Hematopoietic multipotent progenitor cell treated with erythropoietin and hydrocortisone succinate and interleukin-3 and kit ligand, for 6 days (in vitro differentiated cells): ENCODE measurements at regions not wholly inside any gene's neighbourhood (a gene's known extent, or its start where the extent isn't known, plus 50 kb on each side); places are given as distances from the start of the nearest gene placed in this dataset.

Experiments
- DNase-seq: peaks from one replicate; pipeline ENCODE4 v3.0.0-alpha.2; 2015

DNA sequence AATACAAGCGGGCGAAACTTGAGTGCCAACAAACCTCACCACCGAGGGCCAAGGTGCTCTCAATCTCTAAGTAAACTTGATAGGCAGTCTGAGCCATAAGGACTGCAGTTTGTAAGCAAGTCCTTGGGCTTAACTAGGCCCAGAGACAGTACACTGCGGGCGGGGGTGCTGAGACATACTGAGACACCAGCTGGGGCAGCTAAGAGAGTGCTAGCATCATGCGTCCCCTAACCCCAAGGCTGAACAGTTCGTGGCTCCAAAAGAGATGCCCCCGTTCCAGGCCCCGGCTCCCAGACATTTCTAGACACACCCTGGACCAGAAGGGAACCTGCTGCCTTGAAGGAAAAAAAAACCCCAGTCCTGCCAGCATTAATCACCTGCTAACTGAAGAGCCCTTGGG, 126.8 kb upstream of the PRDX4 start:
- DNase-seq = no peak

DNA sequence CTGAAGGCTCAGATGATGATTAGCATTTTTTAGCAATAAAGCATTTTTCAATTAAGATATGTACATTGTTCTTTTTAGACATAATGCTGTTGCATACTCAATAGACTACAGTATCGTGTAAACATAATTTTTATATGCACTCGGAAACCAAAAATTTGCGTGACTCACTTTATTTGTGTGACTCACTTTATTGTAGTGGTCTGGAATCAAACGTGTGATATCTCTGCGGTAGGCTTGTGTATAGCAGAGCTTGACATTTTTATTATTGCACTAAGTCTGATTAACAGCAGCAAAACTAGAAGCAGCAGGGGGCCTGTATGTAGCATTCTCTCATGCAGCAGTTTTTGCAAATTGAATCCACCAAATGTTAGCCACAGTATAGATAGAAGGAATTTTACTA, 119.1 kb upstream of the PRDX4 start:
- no peak for DNase-seq

DNA sequence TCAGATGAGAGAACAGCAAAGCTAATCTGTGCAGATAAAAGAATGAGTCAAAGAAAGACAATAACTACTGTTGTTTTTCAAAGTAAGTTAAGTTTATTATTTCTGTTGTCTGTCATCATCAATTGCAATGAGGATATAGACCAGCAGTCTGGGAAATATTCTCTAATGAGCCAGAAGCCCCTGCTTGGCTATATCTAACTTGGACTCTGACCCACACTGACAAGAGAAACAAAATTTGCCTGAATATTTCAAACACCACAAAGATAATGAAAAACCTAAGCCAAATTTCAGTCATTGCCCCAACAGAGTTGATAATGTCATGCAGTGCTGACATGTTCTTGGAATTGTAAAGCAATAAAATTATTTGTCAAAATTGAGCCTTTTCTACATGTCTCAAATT, 115.0 kb upstream of the PRDX4 start:
- DNase-seq = no peak

DNA sequence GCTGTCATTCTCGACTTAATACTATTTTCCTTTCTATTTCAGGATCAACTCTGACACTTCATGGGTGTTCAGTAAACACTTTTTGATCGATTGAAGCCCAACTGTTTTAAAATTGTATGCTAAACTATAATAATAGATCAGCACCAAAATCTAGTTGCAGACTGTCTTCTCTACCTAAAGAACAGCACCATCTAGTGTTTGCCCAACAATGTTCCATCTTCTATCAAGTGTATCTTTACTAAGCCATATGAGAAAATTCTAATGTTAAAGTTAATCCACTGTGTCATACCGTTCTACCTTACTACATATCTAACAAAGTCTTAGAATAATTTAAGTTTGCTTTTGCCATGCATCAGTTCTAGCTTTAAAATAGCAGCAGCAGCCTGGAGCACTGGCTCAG, 113.0 kb upstream of the PRDX4 start:
- peak; percentile 67 for DNase-seq

DNA sequence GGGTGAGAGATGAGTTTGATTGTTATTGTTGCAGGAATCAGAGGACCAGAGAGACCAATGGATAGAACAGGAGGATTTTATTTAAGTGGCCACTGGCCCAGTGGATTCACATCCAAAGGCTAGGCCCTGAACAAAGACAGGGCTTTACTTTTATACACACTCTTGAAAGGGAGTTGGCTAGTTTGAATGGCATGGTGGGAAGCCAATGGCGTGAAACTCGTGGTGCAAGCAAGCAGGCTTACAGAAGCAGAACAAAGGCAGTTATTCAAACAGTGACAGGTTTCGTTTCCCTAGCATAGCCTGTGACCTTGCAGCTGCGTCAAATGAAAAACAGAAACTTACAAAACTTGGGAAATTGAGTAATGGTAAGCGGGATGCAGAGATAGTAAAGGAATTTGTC, 110.2 kb upstream of the PRDX4 start:
- no peak for DNase-seq

DNA sequence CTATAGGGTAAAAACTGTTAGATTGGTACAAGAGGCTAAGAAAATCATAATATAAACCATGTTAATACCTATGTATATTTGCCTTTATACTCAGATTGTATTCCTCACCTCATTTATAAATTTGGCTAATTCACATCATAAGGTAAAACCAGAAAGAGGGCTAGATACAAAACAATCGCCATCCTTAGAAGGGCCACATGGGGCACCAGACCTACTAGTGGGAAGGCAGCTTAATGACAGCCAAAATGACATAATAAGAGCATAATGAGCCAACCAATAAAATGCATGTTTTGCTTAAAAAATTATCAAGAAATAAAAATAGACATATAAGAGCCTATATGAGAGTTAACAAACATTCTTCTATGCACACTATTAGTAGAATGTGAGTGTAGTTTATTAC, 107.3 kb upstream of the PRDX4 start:
- DNase-seq = peak; percentile 20

DNA sequence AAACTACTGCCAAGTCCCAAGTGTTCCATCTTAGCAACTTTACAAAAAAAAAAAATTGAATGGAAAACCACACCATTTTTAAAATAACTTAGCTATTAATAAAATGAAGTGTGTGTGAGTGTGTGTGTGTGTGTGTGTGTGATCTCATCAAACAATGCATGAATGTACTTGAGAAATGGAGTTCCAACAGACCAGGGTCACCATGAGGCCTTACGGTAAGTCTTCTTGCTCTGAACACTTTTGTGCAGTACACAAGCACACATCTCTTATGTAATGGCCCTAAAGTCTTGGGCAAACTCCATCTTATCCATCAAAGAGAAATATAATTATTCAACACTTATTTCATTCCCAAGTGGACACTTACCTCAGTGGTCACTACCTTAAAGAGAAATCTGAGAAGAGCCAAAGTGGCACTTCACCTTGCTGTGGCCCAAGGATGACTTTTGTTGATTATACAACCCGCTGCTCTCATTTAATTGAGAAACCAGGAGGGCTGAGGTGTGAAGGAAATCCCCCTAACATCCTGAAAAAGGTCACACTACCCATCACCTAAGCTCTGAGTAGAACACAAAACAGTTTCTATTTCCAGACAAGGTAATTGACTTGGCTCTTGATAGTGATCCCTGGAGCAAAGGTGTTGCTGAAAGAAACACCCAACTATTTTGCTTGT, 96.5 kb upstream of the PRDX4 start:
- DNase-seq = no peak

DNA sequence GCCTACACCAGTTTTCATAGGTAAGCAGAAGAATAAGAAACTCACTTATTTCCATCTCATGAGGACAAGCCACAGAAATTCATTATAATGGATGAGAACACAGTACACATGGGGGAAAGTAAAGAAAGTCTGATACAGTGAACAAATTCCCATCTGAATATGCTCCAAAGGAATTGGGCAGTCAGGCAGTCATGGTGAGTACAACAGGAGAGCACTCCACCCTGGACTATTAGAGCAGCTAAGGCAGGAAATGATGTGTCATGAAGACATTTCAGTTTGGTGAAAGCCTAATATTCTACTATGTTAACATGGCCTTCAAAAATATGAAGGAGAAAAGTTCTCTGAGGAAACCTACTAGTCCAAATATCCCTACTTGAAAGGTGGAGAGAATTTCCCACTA, 92.0 kb upstream of the PRDX4 start:
- DNase-seq = no peak

DNA sequence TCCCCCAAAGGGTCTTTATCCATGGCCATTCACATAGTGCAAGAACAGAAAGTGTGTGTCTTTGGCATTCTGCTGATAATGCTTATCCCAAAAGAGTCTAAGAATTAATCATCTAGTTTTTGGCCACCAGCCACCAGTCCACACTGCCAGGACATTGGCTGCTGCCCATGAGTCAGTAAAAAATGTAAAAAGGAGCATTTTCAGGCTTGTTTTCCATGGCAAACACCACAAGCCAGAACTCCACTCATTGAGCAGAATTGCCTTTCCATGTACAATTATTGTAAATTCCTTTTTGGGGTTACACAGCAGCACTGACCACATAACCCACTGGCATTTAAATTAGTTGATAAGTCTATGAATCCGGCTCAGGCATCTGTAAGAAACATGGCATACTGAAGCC, 89.2 kb upstream of the PRDX4 start:
- peak; percentile 4 for DNase-seq

DNA sequence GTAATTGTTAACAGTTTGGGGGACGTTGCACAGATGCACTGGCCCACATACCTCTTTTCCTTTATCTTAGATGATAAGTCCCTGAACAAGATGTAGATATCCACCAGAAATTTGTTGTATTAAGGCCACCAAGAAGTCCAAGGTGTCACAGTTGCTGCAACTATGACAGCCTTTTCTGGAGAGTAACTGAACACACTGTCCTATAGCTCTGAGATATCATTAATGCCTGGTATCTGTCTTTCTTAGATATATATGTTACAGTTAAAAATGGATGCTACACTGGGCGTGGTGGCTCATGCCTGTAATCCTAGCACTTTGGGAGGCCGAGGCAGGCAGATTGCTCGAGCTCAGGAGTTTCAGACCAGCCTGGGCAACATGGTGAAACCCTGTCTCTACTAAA, 77.8 kb upstream of the PRDX4 start:
- peak; percentile 52 for DNase-seq

DNA sequence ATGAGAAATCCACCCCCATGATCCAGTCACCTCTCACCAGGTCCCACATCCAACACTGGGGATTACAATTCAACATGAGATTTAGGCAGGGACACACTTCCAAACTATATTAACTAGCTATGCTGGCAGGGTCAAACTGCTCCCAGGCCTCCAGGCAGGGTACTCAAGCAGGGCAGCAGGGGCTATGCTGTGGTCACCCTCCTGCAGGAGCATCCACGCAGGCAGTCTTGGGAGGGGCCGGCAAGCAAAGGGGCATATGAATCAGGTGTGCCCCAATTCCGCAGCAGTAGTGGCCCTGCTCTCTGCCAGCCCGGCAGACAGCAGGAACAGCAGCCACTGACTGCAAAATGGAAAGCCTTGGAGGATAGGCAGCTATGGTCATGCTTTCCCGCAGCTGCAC, 74.6 kb upstream of the PRDX4 start:
- no peak for DNase-seq

DNA sequence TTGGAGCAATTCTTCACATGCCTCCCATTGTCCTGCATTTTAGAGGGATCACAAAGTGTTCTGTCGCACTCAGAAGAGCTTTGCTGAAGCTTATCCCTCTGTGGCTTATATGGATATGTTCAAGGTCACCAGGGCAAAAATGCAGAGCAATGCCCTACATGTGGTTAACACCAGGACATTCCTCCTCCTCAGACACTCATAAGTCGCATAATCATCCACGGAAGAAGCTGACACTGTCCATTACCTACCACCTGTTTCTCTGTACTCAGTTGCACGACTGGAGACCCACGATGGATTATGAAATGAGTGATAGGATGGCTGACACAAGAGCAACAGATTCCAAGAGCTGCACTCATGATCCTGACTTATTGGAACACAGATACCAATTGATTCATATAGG, 68.7 kb upstream of the PRDX4 start:
- DNase-seq = no peak

DNA sequence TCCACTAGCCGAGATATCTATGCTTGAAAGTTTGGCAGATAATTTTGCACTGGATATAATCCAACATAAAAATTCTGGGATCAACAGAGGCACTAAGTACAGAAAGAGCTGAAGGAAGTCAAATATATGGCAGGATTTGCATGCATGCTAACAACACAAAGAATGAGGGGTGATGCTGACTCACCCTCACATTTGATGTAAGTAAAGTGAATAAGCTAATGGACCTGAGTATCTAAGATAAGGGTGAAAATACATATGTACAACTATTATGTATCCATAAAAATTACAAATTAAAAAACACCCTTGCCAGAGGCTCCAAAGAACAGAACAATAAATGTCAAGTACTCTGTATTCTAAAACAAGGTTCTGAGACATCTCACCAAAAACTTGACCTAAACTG, 63.8 kb upstream of the PRDX4 start:
- no peak for DNase-seq

DNA sequence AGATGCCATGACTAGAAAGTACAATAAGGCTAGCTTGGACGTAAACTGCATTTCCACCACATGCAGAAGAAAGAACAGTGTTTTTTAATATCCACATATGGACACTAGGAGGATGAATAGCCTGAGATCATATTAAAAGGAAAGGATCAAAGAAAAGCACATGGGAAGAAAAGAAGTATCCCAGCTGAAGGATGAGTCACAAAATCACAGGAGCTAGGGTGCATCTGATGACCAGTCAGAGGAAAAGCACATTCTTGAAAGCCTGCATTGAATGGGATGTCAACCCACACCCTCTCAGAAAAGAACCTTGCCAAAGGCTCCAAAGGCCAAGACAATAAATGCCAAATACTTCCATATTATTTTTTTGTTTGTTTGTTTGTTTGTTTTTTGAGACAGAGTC, 56.8 kb upstream of the PRDX4 start:
- no peak for DNase-seq

DNA sequence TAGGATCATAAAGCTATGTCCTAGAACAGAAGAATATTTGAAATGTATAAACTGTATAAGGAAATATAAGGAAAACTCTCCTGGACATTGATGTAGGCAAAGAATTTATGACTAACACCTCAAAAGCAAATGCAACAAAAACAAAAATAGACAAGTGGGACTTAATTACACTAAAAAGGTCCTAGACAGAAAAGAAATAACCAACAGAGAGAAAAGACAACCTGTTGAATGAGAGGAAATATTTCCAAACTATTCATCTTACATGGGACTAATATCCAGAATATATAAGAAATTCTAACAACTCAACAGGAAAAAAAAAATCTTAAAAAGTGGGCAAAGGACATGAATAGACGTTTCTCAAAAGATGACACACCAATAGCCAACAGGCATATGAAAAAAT, 54.4 kb upstream of the PRDX4 start:
- no peak for DNase-seq

DNA sequence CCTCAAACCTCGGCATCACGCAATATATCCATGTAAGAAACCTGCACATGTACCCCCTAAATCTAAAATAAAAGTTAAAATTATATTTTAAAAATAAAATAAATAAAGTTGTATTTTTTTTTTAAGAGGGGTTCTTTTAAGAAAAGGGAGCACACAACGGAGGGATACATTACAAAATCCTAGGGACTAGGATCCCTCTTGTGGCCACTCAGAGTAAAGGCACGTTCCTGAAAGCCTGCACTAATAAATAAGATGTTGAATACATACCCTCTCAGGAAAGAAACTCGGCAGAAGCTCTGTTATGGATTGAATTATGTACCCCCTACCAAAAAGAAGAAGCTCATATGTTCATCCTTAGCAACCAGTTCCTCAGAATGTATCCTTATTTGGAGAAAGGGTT, 50.9 kb upstream of the PRDX4 start:
- DNase-seq = peak; percentile 63
